ENCODE measurements at regions not wholly inside any gene's neighbourhood (a gene's known extent, or its start where the extent isn't known, plus 50 kb on each side); places are given as distances from the start of the nearest gene placed in this dataset.

DNA sequence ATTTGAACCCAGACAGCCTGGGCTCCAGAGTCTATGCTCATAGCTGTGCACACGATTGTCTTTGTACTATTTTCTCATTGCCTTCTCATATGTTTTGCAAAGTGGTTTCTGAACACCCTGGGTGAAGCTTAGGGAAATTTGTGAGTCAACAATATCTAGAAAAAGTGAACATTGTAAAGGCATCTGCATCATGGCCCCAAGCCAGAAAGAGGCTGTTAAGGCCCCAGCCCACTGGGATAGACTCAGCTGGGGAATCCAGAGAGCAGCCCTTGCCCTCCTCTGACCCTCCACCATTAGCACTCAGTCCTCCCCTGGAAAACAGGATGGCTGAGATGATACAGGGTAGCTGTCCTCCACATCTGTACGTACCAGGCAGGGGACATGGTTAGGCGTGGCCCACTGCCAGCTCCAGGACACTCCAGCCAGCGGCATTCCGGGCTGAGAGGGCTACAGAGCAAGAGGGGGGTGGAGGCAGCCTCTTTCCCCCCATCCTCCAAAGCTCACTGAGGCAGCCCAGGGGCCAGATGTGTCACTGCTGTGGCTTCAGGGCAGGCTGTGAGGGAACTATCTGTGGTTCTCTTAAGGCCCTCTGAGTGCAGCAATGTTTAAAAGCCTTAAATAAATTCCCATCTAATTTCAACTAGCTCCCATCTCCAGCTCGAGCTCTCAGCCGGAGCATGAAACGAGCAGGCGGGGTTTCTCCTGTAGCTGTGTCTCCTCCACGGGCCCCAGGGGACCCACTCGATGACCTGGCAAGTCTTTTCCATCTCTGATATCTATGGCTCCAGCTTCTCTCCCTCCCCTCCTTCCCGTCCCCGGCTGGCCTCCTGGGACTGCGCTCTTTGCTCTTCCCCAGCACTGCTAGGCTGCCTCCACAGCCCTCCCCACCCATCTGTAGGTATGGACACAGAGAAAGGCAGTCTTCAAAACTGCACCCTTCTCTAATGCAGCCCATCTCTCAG lies 209.4 kb upstream of the LRFN2 start:
- H3K27me3 Mint-ChIP-seq: peaks cover 6% of the 10 kb centered on the region
- intact Hi-C loops (cut with micrococcal nuclease): no loop called here
- POLR2A ChIA-PET: no interaction called here

DNA sequence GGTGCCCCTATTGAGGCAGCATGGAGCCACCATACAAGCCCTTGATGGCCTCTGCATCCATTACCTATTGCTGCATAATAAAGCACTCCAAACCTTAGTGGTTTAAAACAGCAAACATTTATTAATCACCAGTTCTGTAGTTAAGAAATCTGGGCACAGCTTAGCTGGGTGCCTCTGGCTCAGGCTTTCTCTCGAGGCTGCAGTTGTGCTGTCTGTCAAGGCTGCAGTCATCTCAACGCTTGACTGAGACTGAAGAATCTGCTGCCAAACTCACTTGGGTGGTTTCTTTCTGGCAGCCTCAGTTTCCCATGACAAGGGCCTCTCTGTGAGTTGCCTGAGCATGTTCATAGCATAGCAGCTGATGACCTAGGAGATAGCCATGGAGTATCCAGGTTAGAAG lies 207.4 kb upstream of the LRFN2 start:
- Mint-ChIP-seq H3K4me3 (no peak overlapping the region), H3K36me3 (ENCODE audit: low read depth) (no peaks in the 10 kb centered on the region)
- intact Hi-C loops (cut with micrococcal nuclease): no loop called here

More for the DNA sequence above, 209.4 kb upstream of the LRFN2 start:
- Mint-ChIP-seq H3K9me3 (no peaks in the 10 kb centered on the region), H3K4me1 (no peaks in the 10 kb centered on the region), H3K4me3 (no peak overlapping the region), H3K36me3 (ENCODE audit: low read depth) (no peaks in the 10 kb centered on the region), H3K27ac (no peak overlapping the region)
- ATAC-seq (ENCODE audit: low read depth): no peak
- CTCF ChIA-PET: no interaction called here
- DNase-seq: no peak
- TF ChIP-seq, protein P1, sequence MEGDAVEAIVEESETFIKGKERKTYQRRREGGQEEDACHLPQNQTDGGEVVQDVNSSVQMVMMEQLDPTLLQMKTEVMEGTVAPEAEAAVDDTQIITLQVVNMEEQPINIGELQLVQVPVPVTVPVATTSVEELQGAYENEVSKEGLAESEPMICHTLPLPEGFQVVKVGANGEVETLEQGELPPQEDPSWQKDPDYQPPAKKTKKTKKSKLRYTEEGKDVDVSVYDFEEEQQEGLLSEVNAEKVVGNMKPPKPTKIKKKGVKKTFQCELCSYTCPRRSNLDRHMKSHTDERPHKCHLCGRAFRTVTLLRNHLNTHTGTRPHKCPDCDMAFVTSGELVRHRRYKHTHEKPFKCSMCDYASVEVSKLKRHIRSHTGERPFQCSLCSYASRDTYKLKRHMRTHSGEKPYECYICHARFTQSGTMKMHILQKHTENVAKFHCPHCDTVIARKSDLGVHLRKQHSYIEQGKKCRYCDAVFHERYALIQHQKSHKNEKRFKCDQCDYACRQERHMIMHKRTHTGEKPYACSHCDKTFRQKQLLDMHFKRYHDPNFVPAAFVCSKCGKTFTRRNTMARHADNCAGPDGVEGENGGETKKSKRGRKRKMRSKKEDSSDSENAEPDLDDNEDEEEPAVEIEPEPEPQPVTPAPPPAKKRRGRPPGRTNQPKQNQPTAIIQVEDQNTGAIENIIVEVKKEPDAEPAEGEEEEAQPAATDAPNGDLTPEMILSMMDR (IDR thresholded peaks at IDR 0.05): no peak

DNA sequence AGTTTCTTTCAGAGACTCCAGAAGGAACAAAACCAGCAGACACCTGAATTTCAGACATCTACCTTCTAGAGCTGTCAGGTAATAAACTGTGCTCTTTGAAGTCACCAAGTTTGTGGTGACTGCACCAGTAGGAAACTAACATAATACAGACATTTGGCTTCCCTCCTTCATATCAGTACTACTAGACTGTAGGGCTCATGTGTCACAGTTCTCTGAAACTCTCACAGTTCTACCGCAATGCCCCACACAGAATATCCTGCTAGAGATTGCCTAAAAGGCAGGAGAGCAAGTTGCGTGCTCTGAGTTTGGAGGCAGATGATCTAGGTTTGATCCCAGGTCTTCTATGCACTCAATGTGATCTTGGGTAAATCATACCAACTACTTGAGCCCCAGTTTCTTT lies 205.0 kb upstream of the LRFN2 start:
- H3K4me3 Mint-ChIP-seq: no peak overlapping the region
- no peaks in the 10 kb centered on the region for H3K36me3 Mint-ChIP-seq (ENCODE audit: low read depth)
- H3K9me3 Mint-ChIP-seq: no peaks in the 10 kb centered on the region
- H3K27me3 Mint-ChIP-seq: no peaks in the 10 kb centered on the region
- CTCF ChIA-PET: no interaction called here
- no peak for DNase-seq
- H3K4me1 Mint-ChIP-seq: peaks cover 5% of the 10 kb centered on the region
- POLR2A ChIA-PET: no interaction called here
- no peak overlapping the region for H3K27ac Mint-ChIP-seq
- no peak for ATAC-seq (ENCODE audit: low read depth)
- TF ChIP-seq, protein P1 (IDR thresholded peaks at IDR 0.05): no peak
- intact Hi-C loops (cut with micrococcal nuclease): no loop called here

More for the DNA sequence above, 207.4 kb upstream of the LRFN2 start:
- H3K9me3 Mint-ChIP-seq: no peaks in the 10 kb centered on the region
- ChIA-PET CTCF (no interaction called here), POLR2A (no interaction called here)
- DNase-seq (no peak), ATAC-seq (ENCODE audit: low read depth) (no peak)
- peaks cover 6% of the 10 kb centered on the region for H3K27me3 Mint-ChIP-seq
- H3K4me1 Mint-ChIP-seq: no peaks in the 10 kb centered on the region
- TF ChIP-seq, protein P1 (IDR thresholded peaks at IDR 0.05): no peak
- H3K27ac Mint-ChIP-seq: no peak overlapping the region

DNA sequence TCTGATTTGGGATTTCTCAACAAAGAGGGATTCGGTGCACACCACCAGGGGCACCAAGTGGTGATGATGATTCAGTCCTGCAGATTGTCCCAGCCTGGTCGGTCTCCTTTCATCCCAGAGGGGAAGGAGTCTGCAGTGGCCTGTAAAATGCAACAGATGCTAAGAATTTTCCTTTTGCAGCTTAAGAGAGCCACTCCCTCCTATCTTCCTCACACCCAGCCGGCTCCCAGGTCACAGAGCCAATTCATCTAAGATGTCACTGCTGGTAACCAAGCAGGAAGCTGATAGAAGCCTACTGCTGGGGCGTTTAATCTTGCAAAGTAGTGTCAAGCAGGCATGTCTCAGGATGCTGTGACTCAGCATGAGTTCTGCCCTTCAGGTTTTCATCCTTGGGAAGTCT lies 203.8 kb upstream of the LRFN2 start:
- Mint-ChIP-seq H3K27me3 (no peaks in the 10 kb centered on the region), H3K36me3 (ENCODE audit: low read depth) (no peaks in the 10 kb centered on the region), H3K27ac (no peak overlapping the region), H3K9me3 (no peaks in the 10 kb centered on the region), H3K4me1 (peaks cover 5% of the 10 kb centered on the region), H3K4me3 (no peak overlapping the region)
- ChIA-PET CTCF (no interaction called here), POLR2A (no interaction called here)
- intact Hi-C loops (cut with micrococcal nuclease): no loop called here
- TF ChIP-seq, protein P1 (IDR thresholded peaks at IDR 0.05): no peak
- ATAC-seq (ENCODE audit: low read depth) (no peak), DNase-seq (no peak)

DNA sequence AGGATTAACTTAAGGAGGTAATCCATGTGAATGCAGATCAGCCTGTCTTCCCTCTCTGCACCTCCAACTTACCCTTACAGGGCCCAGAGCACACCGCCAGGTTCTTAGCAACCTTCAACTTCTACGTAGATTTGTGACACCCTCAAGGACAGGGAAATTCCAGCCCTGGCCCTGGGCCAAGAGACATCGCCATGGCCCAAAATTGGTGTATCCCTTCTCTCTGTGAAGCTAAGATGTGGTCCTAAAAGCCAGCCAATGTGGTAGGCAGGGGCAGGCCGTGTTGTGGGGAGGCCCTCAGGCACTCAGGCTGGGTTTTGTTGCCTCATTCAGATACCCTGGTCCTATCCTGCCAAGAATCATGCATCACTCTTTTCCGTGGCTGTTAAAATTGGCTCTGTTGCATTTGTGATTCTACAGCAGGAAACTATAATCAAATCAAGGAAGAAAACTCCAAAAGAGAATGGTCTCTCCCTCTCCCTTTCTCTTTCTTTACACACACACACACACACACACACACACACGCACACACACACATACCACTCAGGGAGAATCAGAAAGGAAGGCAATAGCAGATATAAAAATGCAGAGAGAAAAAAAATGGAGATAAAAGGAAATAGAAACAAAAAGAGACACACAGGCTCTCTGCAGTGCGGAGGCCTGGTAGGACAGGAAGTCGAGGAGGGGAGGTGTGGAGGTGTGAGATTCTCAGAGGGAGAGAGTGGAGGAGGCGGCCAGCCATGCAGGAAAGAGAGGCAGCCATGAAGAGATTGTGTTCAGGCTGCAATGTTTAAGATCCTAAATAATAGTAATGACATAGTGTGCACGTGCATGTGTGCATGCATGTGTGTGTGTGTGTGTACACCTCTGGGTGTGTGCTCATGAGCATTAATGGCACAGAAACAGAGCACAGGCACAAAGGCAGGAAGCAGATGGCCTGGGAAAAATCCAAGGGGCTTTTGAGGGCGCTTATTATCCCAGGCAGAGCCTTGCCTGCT lies 201.8 kb upstream of the LRFN2 start:
- intact Hi-C loops (cut with micrococcal nuclease): no loop called here
- TF ChIP-seq, protein P1 (IDR thresholded peaks at IDR 0.05): no peak
- no peak overlapping the region for H3K4me3 Mint-ChIP-seq
- peaks cover 5% of the 10 kb centered on the region for H3K4me1 Mint-ChIP-seq
- ATAC-seq (ENCODE audit: low read depth) (no peak), DNase-seq (no peak)
- H3K36me3 Mint-ChIP-seq (ENCODE audit: low read depth): no peaks in the 10 kb centered on the region
- CTCF ChIA-PET: no interaction called here
- no peak overlapping the region for H3K27ac Mint-ChIP-seq
- H3K27me3 Mint-ChIP-seq: peaks cover 6% of the 10 kb centered on the region
- POLR2A ChIA-PET: no interaction called here
- H3K9me3 Mint-ChIP-seq: no peaks in the 10 kb centered on the region
